ENCODE measurements at regions not wholly inside any gene's neighbourhood (a gene's known extent, or its start where the extent isn't known, plus 50 kb on each side); places are given as distances from the start of the nearest gene placed in this dataset.

DNA sequence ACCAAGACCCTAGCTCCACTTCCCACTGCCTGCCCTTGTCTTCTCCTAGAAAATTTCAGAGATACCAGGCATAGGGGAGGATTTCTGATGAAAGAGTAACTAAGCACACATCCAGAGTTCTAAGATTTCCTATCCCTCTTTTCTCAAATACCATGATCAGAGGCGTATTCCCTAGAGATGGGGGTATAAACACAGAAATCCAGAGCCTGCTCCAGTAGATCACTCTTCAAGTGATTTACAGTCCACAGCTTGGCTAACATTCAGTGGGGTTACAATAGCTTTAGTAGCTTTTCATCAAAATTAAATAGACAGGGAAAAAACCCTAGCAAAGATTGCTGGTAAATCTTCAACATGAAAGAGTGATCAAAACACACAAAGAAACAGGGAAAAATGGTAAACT lies 800.7 kb upstream of the GRM7 start:
- TF ChIP-seq ZFX (IDR thresholded peaks at IDR 0.05) (no peak), CTCF (conservative IDR thresholded peaks at IDR 0.05) (no peak)
- H3K27ac ChIP-seq: no peak overlapping the region

GRCh38 chr3:6062261-6063187 lies 798.4 kb upstream of the GRM7 start:
- no peak overlapping the region for H3K27ac ChIP-seq
- TF ChIP-seq ZFX (IDR thresholded peaks at IDR 0.05): no peak
- no peak for TF ChIP-seq CTCF (conservative IDR thresholded peaks at IDR 0.05)

DNA sequence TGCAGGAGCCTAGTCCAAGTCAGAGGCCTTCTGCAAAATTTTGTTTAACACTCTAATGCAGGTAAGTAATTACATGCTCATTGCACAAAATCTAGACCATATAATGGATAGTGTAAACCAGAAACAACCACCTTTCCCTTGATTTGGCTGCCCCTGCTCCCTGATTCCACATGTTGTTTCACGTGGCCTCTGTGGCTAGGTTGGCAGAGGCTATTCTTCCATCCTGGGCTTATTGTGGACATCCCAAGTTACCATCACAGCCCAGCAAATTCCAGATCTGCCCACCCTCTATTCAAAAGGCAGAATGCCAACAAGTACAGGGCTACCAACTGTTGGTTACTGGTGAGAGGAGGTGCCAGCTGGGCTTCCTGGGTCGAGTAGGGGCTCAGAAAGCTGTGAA lies 794.5 kb upstream of the GRM7 start:
- peak overlapping the region; percentile 87 for H3K27ac ChIP-seq
- no peak for TF ChIP-seq ZFX (IDR thresholded peaks at IDR 0.05)
- TF ChIP-seq CTCF (conservative IDR thresholded peaks at IDR 0.05): no peak

DNA sequence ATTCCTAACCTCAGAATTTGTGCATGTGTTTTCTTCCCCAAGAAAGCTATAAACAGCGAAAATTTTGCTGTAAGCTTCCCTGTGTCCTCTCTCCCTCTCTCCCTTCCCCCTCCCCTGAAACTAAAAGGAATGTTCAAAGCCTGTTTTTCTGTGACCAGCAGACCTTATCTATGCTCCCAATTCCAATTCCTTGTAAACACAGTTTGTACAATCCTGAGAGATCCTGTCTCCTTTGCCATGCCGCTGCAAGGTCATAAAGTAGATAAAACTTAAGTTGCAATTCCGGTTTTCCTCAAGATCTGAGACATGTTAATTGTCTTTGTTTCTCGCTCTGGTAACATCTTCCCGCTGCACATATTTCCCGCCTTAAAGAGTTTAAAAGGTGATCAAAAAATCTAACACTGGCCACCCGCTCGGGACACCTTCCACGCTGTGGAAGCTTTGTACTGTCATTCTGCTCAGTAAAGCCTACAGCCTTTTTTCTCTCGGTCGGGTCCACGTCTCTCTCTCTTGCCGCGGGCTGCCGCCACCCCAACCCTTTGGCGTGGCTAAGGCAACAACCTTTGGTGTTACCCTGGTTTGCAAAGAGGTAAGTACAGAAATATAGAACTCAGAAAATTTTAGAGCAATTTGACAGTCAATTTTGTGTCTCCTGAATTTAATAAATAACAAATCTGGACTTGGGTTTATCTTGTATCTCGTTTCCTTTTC lies 793.9 kb upstream of the GRM7 start:
- H3K27ac ChIP-seq: peak overlapping the region; percentile 87

DNA sequence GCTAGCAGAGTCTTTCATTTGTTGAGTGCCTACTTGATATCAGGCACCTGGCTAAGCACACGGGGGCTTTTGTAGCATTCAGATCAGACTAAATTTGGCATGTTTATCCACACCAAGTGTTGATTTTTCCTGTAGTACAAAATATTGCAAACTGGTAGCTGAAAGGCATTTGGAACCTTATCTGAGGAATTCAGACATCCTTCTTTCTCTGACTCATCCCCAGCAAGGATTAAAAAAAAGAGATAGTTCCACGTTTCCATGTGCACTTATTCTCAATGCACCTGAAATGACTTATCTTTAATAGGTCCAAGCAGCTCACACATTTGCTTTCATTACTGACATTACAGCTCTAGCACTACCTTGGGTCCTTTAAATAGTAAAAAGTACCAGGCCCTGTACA lies 786.0 kb upstream of the GRM7 start:
- H3K27ac ChIP-seq: no peak overlapping the region
- TF ChIP-seq CTCF (conservative IDR thresholded peaks at IDR 0.05) (no peak), ZFX (IDR thresholded peaks at IDR 0.05) (no peak)

DNA sequence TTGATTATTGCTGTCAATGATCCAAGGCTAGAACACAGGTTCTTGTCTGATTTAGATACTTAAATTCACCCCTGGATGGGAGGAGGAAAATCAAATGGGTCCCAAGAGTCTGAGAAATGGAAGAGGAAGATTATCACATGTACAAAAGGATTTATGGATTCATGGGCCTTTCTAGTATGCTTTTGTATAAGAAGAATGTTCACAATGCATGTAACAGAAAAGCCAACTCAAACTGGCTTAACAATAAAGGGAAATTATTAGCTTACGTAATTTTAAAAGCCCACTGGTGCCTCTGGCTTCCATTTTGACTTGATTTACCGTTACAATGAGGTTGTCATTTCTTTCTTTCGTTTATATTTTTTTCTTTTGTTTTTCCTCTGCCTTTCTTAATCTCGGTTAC lies 782.5 kb upstream of the GRM7 start:
- TF ChIP-seq ZFX (IDR thresholded peaks at IDR 0.05): no peak
- no peak for TF ChIP-seq CTCF (conservative IDR thresholded peaks at IDR 0.05)
- no peak overlapping the region for H3K27ac ChIP-seq

- no peak for TF ChIP-seq ZFX (IDR thresholded peaks at IDR 0.05)
- TF ChIP-seq CTCF (conservative IDR thresholded peaks at IDR 0.05): no peak
- no peak overlapping the region for H3K27ac ChIP-seq
Measured at GRCh38 chr3:6079011-6079410, 781.9 kb upstream of the GRM7 start.
